SK-N-SH treated with all-trans-retinoic acid at 6 μM for 48 hours (cell line): ENCODE measurements at regions not wholly inside any gene's neighbourhood (a gene's known extent, or its start where the extent isn't known, plus 50 kb on each side); places are given as distances from the start of the nearest gene placed in this dataset.

Experiments used
- ATAC-seq: fragments of 200-7000 bp; cut with Tn5 transposase; 3 replicates; pipeline ENCODE4 v1.9.1; 2020; ENCODE audit warnings: mild to moderate bottlenecking, moderate library complexity
- ARNTL ChIP-seq: fragments of 450-650 bp; formaldehyde crosslinking; IDR thresholded peaks from 2 replicates; pipeline ENCODE4 v1.5.0; 2020; ENCODE audit warnings: low read depth, mild to moderate bottlenecking, moderate library complexity, borderline replicate concordance
- BACH2 ChIP-seq: fragments of 250-450 bp; sonication (Bioruptor Pico); IDR thresholded peaks from 2 replicates; pipeline ENCODE4 v1.9.0; 2021; ENCODE audit warnings: mild to moderate bottlenecking, borderline replicate concordance
- CSDC2 ChIP-seq: fragments of 250-450 bp; sonication (Bioruptor Pico); IDR thresholded peaks from 2 replicates; pipeline ENCODE4 v1.5.0; 2020; ENCODE audit warnings: mild to moderate bottlenecking, moderate library complexity
- ESRRG ChIP-seq: fragments of 250-450 bp; sonication (Bioruptor Pico); IDR thresholded peaks from 2 replicates; pipeline ENCODE4 v1.6.1; 2021; ENCODE audit warnings: mild to moderate bottlenecking
- GLIS3 ChIP-seq: fragments of 250-450 bp; sonication (Bioruptor Pico); IDR thresholded peaks from 2 replicates; pipeline ENCODE4 v1.5.0; 2020; ENCODE audit warnings: mild to moderate bottlenecking, moderate library complexity
- ISL1 ChIP-seq: fragments of 250-450 bp; sonication (Bioruptor Pico); IDR thresholded peaks from 2 replicates; pipeline ENCODE4 v2.1.2; 2022; ENCODE audit warnings: mild to moderate bottlenecking, moderate library complexity
- OSR1 ChIP-seq: fragments of 250-450 bp; sonication (Bioruptor Pico); IDR thresholded peaks from 2 replicates; pipeline ENCODE4 v1.8.0; 2022; ENCODE audit warnings: moderate library complexity, mild to moderate bottlenecking, inconsistent platforms
- PPARA ChIP-seq: fragments of 250-450 bp; sonication (Bioruptor Pico); IDR thresholded peaks from 2 replicates; pipeline ENCODE4 v1.5.0; 2020; ENCODE audit warnings: mild to moderate bottlenecking, borderline replicate concordance
- SNAI2 ChIP-seq: fragments of 250-450 bp; sonication (Bioruptor Pico); IDR thresholded peaks from 2 replicates; pipeline ENCODE4 v1.5.0; 2020; ENCODE audit warnings: mild to moderate bottlenecking, moderate library complexity
- TCF4 ChIP-seq: fragments of 250-450 bp; sonication (Bioruptor Pico); IDR thresholded peaks from 2 replicates; pipeline ENCODE4 v1.8.0; 2021; ENCODE audit warnings: mild to moderate bottlenecking, moderate library complexity, borderline replicate concordance
- ZC3H10 ChIP-seq: fragments of 250-450 bp; sonication (Bioruptor Pico); IDR thresholded peaks from 2 replicates; pipeline ENCODE4 v1.5.1; 2021; ENCODE audit warnings: mild to moderate bottlenecking, moderate library complexity
- ZFP3 ChIP-seq: fragments of 250-450 bp; sonication (Bioruptor Pico); IDR thresholded peaks from 2 replicates; pipeline ENCODE4 v1.5.0; 2020; ENCODE audit warnings: mild to moderate bottlenecking, moderate library complexity
- ZFP30 ChIP-seq: fragments of 450-650 bp; formaldehyde crosslinking; IDR thresholded peaks from 2 replicates; pipeline ENCODE4 v1.5.0; 2022; ENCODE audit warnings: mild to moderate bottlenecking, moderate library complexity
- ZNF565 ChIP-seq: fragments of 450-650 bp; formaldehyde crosslinking; conservative IDR thresholded peaks from 2 replicates; pipeline ENCODE4 v1.5.0; 2020; ENCODE audit warnings: low read depth, mild to moderate bottlenecking, moderate library complexity
- ZNF70 ChIP-seq: fragments of 450-650 bp; formaldehyde crosslinking; IDR thresholded peaks from 2 replicates; pipeline ENCODE4 v1.5.0; 2020; ENCODE audit warnings: mild to moderate bottlenecking, moderate library complexity
- ZNF8 ChIP-seq: fragments of 450-650 bp; formaldehyde crosslinking; IDR thresholded peaks from 2 replicates; pipeline ENCODE4 v1.5.0; 2020; ENCODE audit warnings: mild to moderate bottlenecking, moderate library complexity
- TF ChIP-seq, protein P1 (sequence below): fragments of 250-450 bp; sonication (Bioruptor Pico); IDR thresholded peaks from 2 replicates; pipeline ENCODE4 v1.5.0; 2020; ENCODE audit warnings: mild to moderate bottlenecking, moderate library complexity
- TF ChIP-seq, protein P2 (sequence below): fragments of 250-450 bp; sonication (Bioruptor Pico); IDR thresholded peaks from 2 replicates; pipeline ENCODE4 v1.5.1; 2020; ENCODE audit warnings: low read depth, mild to moderate bottlenecking, moderate library complexity
- TF ChIP-seq, protein P3 (sequence below): fragments of 250-450 bp; sonication (Bioruptor Pico); IDR thresholded peaks from 2 replicates; pipeline ENCODE4 v1.5.1; 2021; ENCODE audit warnings: mild to moderate bottlenecking, moderate library complexity
- TF ChIP-seq, protein P4 (sequence below): fragments of 250-450 bp; sonication (Bioruptor Pico); IDR thresholded peaks from 2 replicates; pipeline ENCODE4 v1.8.0; 2020; ENCODE audit warnings: mild to moderate bottlenecking, moderate library complexity, borderline replicate concordance
- TF ChIP-seq, protein P5 (sequence below): fragments of 250-450 bp; sonication (Bioruptor Pico); IDR thresholded peaks from 2 replicates; pipeline ENCODE4 v1.8.0; 2021; ENCODE audit warnings: low read depth, mild to moderate bottlenecking, moderate library complexity, borderline replicate concordance

DNA sequence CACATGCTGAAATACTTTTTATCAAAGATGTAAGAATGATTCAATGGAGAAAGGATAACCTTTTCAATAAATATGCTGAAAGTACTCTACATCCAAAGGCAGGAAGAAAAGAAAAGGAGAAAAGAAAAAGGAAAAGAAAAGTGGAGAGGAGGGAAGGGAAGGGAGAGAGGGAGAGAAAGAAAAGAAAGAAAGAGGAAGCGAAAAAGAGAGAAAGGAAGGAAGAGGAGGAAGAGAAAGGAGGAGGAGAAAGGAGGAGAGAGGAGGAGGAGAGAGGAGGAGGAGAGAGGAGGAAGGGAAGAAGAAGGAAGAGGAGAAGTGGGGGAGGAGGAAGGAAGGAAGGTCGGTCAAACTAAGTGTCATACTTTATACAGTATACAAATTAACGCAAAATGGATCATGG lies 297.4 kb upstream of the HSF2 start (continued):
- TF ChIP-seq, protein P1, sequence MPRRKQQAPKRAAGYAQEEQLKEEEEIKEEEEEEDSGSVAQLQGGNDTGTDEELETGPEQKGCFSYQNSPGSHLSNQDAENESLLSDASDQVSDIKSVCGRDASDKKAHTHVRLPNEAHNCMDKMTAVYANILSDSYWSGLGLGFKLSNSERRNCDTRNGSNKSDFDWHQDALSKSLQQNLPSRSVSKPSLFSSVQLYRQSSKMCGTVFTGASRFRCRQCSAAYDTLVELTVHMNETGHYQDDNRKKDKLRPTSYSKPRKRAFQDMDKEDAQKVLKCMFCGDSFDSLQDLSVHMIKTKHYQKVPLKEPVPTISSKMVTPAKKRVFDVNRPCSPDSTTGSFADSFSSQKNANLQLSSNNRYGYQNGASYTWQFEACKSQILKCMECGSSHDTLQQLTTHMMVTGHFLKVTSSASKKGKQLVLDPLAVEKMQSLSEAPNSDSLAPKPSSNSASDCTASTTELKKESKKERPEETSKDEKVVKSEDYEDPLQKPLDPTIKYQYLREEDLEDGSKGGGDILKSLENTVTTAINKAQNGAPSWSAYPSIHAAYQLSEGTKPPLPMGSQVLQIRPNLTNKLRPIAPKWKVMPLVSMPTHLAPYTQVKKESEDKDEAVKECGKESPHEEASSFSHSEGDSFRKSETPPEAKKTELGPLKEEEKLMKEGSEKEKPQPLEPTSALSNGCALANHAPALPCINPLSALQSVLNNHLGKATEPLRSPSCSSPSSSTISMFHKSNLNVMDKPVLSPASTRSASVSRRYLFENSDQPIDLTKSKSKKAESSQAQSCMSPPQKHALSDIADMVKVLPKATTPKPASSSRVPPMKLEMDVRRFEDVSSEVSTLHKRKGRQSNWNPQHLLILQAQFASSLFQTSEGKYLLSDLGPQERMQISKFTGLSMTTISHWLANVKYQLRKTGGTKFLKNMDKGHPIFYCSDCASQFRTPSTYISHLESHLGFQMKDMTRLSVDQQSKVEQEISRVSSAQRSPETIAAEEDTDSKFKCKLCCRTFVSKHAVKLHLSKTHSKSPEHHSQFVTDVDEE (CRISPR knock-in tag), result no peak
- no peak for TF ChIP-seq OSR1
- TF ChIP-seq SNAI2 (CRISPR knock-in tag), result no peak
- TF ChIP-seq ISL1 (CRISPR knock-in tag), result no peak
- TF ChIP-seq ZNF8 (CRISPR knock-in tag), result no peak
- no peak for TF ChIP-seq ZFP30 (CRISPR knock-in tag)
- no peak for TF ChIP-seq ZNF565 (CRISPR knock-in tag)
- no peak for TF ChIP-seq BACH2 (CRISPR knock-in tag)

DNA sequence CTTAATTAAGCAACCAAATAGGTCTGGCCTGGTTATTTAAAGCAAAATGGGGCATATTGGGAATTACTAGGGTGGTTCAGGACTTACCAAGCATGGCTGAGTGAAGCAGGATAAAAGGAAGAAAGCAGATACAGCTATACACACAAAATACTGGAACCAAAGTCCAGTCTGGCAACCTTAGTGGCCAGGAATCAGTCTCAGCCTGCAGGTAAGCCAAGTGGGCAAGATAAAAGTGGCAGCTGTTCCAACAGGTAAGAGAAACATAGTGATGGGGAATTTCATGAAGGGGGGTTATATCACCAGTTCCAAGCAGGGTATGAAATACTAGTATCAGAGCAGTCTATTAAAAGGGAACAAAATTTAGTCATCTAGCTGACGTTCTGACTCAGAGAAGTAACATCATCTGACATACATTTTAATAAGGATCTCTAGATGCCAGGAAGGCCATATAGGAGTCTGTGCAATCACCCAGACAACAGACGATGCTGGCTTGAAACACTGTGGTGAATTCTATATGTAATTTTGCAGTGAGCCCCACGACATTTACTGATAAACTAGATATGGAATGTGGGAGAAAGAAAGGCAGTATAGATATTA lies 292.1 kb upstream of the HSF2 start:
- no peak for ATAC-seq

DNA sequence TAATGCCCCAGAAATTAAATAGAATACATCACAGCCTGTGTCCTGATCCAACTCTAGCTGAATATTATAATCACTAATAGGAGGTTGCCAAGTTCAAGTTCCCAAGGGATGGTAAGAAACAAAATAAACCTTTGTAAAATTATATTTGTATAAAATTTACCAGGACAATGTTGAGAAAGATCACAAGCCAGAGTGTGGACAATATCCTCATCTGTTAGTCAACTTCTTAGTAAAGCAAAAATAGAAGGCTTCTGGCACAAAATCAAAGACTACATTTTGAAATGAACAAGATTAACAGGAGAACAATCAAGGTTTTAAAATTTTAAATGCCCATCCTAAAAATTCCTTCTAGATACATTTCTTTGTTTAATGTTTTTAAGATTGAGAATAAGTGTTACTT lies 290.4 kb upstream of the HSF2 start:
- no peak for ATAC-seq
- TF ChIP-seq PPARA (CRISPR knock-in tag) (no peak), ESRRG (CRISPR knock-in tag) (no peak), ZNF70 (CRISPR knock-in tag) (no peak), ZNF565 (CRISPR knock-in tag) (no peak), CSDC2 (CRISPR knock-in tag) (no peak), BACH2 (CRISPR knock-in tag) (no peak), ISL1 (CRISPR knock-in tag) (no peak), TCF4 (CRISPR knock-in tag) (no peak), ZFP30 (CRISPR knock-in tag) (no peak), GLIS3 (CRISPR knock-in tag) (no peak), SNAI2 (CRISPR knock-in tag) (no peak), ARNTL (CRISPR knock-in tag) (no peak), ZC3H10 (CRISPR knock-in tag) (no peak), ZFP3 (CRISPR knock-in tag) (no peak), ZNF8 (CRISPR knock-in tag) (no peak)
- TF ChIP-seq, protein P2, sequence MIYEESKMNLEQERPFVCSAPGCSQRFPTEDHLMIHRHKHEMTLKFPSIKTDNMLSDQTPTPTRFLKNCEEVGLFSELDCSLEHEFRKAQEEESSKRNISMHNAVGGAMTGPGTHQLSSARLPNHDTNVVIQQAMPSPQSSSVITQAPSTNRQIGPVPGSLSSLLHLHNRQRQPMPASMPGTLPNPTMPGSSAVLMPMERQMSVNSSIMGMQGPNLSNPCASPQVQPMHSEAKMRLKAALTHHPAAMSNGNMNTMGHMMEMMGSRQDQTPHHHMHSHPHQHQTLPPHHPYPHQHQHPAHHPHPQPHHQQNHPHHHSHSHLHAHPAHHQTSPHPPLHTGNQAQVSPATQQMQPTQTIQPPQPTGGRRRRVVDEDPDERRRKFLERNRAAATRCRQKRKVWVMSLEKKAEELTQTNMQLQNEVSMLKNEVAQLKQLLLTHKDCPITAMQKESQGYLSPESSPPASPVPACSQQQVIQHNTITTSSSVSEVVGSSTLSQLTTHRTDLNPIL (CRISPR knock-in tag), result no peak
- TF ChIP-seq, protein P1 (CRISPR knock-in tag), result no peak
- TF ChIP-seq, protein P3, sequence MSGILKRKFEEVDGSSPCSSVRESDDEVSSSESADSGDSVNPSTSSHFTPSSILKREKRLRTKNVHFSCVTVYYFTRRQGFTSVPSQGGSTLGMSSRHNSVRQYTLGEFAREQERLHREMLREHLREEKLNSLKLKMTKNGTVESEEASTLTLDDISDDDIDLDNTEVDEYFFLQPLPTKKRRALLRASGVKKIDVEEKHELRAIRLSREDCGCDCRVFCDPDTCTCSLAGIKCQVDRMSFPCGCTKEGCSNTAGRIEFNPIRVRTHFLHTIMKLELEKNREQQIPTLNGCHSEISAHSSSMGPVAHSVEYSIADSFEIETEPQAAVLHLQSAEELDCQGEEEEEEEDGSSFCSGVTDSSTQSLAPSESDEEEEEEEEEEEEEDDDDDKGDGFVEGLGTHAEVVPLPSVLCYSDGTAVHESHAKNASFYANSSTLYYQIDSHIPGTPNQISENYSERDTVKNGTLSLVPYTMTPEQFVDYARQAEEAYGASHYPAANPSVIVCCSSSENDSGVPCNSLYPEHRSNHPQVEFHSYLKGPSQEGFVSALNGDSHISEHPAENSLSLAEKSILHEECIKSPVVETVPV (CRISPR knock-in tag), result no peak
- TF ChIP-seq, protein P4, sequence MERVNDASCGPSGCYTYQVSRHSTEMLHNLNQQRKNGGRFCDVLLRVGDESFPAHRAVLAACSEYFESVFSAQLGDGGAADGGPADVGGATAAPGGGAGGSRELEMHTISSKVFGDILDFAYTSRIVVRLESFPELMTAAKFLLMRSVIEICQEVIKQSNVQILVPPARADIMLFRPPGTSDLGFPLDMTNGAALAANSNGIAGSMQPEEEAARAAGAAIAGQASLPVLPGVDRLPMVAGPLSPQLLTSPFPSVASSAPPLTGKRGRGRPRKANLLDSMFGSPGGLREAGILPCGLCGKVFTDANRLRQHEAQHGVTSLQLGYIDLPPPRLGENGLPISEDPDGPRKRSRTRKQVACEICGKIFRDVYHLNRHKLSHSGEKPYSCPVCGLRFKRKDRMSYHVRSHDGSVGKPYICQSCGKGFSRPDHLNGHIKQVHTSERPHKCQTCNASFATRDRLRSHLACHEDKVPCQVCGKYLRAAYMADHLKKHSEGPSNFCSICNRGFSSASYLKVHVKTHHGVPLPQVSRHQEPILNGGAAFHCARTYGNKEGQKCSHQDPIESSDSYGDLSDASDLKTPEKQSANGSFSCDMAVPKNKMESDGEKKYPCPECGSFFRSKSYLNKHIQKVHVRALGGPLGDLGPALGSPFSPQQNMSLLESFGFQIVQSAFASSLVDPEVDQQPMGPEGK (CRISPR knock-in tag), result no peak
- TF ChIP-seq, protein P5, sequence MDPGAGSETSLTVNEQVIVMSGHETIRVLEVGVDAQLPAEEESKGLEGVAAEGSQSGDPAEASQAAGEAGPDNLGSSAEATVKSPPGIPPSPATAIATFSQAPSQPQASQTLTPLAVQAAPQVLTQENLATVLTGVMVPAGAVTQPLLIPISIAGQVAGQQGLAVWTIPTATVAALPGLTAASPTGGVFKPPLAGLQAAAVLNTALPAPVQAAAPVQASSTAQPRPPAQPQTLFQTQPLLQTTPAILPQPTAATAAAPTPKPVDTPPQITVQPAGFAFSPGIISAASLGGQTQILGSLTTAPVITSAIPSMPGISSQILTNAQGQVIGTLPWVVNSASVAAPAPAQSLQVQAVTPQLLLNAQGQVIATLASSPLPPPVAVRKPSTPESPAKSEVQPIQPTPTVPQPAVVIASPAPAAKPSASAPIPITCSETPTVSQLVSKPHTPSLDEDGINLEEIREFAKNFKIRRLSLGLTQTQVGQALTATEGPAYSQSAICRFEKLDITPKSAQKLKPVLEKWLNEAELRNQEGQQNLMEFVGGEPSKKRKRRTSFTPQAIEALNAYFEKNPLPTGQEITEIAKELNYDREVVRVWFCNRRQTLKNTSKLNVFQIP, result no peak

More for the DNA sequence above, 292.1 kb upstream of the HSF2 start:
- TF ChIP-seq ISL1 (CRISPR knock-in tag), result no peak
